AG04450 (cell line): ENCODE measurements at regions not wholly inside any gene's neighbourhood (a gene's known extent, or its start where the extent isn't known, plus 50 kb on each side); places are given as distances from the start of the nearest gene placed in this dataset.

Experiments used
- CTCF ChIA-PET: fragments of 300-600, 350-600 bp; formaldehyde crosslinking; extraction: SDS; loops from one replicate; lab custom pipeline; 2022; ENCODE audit warnings: antibody characterized with exemption, inconsistent platforms; lab: Charles Lee
- POLR2A ChIA-PET: fragments of 350-600 bp; formaldehyde crosslinking; extraction: SDS; loops from one replicate; lab custom pipeline; 2021; ENCODE audit warnings: antibody characterized with exemption, inconsistent platforms; lab: Yijun Ruan, JAX
- DNase-seq: peaks from one replicate; pipeline ENCODE4 v3.0.0-alpha.2; 2011; ENCODE audit warnings: low read depth, low spot score
- H3K27ac ChIP-seq: one replicate; pipeline ENCODE4 v1.5.1; 2012; ENCODE audit warnings: low read depth, low read length, control low read depth
- H3K27me3 ChIP-seq: one replicate; pipeline ENCODE4 v1.6.0; 2012; ENCODE audit warnings: low read length; ENCODE audit not compliant: control insufficient read depth, insufficient read depth
- H3K4me3 ChIP-seq: 2 replicates; pipeline ENCODE4 v1.5.1; 2011; ENCODE audit warnings: mild to moderate bottlenecking, low read depth, low read length, control low read depth
- H3K9me3 ChIP-seq: 2 replicates; pipeline ENCODE4 v1.5.1; 2012; ENCODE audit warnings: low read length; ENCODE audit not compliant: control insufficient read depth, insufficient read depth
- CTCF ChIP-seq: IDR thresholded peaks from 2 replicates; pipeline ENCODE4 v1.5.1; 2011; ENCODE audit warnings: low read depth, low read length, control low read depth, inconsistent platforms

GRCh38 chr2:200733713-200734198 is 78.0 kb upstream of the BZW1 start:
- POLR2A ChIA-PET: no interaction called here
- H3K9me3 ChIP-seq: no peaks in the 10 kb centered on the region
- CTCF ChIA-PET: interaction anchor here (1.1 to 5.3 kb wide), 4 partner anchors 10 to 158 kb away, joined by 5 to 129 read pairs (median 51); no protein-coding TSS in a partner anchor
- no peak overlapping the region for H3K27ac ChIP-seq
- peaks cover 20% of the 10 kb centered on the region for H3K27me3 ChIP-seq
- no peak for DNase-seq
- no peak for TF ChIP-seq CTCF
- H3K4me3 ChIP-seq: no peak overlapping the region

DNA sequence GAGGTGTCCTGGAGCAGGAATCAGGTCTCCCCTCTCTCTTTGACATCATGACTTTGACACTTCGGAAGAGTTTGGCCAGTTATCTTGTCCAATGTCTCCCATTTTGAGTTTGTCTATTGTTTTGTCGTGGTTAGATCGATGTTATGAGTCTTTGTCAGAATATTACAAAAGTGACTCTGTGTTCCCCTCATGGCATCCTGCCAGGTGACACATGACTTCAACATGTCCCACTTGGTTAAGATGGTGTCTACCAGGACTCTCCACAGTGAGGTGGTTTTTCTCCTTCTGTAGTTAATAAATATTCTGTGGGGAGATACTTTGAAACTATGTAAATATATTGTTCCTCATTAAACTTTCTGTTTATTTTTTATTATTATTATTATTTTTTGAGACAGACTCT is 76.6 kb upstream of the BZW1 start:
- DNase-seq: no peak
- POLR2A ChIA-PET: interaction anchor here (0.6 to 1.4 kb wide), 3 partner anchors 13 to 91 kb away, joined by 3 to 5 read pairs (median 5); no protein-coding TSS in a partner anchor
- H3K9me3 ChIP-seq: no peaks in the 10 kb centered on the region
- H3K4me3 ChIP-seq: no peak overlapping the region
- CTCF ChIA-PET: interaction anchor here (0.6 to 5.3 kb wide), 25 partner anchors 11 to 761 kb away, joined by 3 to 129 read pairs (median 4); no protein-coding TSS in a partner anchor
- no peak for TF ChIP-seq CTCF
- no peak overlapping the region for H3K27ac ChIP-seq
- H3K27me3 ChIP-seq: peaks cover 18% of the 10 kb centered on the region

- Histone ChIP-seq H3K9me3 (no peaks in the 10 kb centered on the region), H3K27me3 (peaks cover 8% of the 10 kb centered on the region), H3K4me3 (no peak overlapping the region), H3K27ac (no peak overlapping the region)
- no peak for DNase-seq
- CTCF ChIA-PET: interaction anchor here (0.6 to 5.3 kb wide), 16 partner anchors 11 to 782 kb away, joined by 3 to 129 read pairs (median 4); no protein-coding TSS in a partner anchor
- POLR2A ChIA-PET: interaction anchor here (0.6 to 1.0 kb wide), 4 partner anchors 11 to 352 kb away, joined by 3 to 7 read pairs (median 4); no protein-coding TSS in a partner anchor
- TF ChIP-seq CTCF: no peak
Measured at GRCh38 chr2:200736646-200737274, 75.0 kb upstream of the BZW1 start.

GRCh38 chr2:200737585-200737984 is 74.1 kb upstream of the BZW1 start:
- CTCF ChIA-PET: interaction anchor here (0.9 to 5.3 kb wide), 5 partner anchors 10 to 33 kb away, joined by 3 to 129 read pairs (median 45); no protein-coding TSS in a partner anchor
- no peak for TF ChIP-seq CTCF
- POLR2A ChIA-PET: interaction anchor here (1.0 kb wide), 1 partner anchor 73 kb away, joined by 5 read pairs; no protein-coding TSS in a partner anchor
- no peak overlapping the region for H3K4me3 ChIP-seq
- H3K27ac ChIP-seq: no peak overlapping the region
- no peak for DNase-seq
- no peaks in the 10 kb centered on the region for H3K9me3 ChIP-seq
- H3K27me3 ChIP-seq: peaks cover 4% of the 10 kb centered on the region

DNA sequence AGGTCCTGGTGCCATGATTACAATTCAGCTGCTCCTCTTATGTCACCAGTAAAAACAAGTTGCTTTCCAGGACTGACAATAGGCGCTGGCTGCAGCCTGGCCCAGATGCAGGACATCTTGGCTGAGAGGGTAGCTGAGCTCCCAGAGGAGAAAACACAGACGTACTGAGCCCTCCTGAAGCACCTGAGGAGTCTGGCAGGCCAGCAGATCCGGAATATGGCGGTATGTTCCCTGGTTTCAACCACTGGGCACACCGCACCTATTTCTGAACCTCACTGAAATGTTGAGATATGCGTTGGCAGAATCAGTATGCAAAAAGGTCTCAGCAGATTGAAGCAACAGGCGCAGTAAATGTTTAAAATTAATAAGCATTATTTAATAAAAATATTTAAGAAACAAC is 73.1 kb upstream of the BZW1 start:
- no peak for TF ChIP-seq CTCF
- ChIA-PET CTCF (interaction anchor here (3.5 kb wide), 1 partner anchor 26 kb away, joined by 22 read pairs; no protein-coding TSS in a partner anchor), POLR2A (no interaction called here)
- Histone ChIP-seq H3K9me3 (no peaks in the 10 kb centered on the region), H3K27me3 (peaks cover 4% of the 10 kb centered on the region), H3K27ac (no peak overlapping the region), H3K4me3 (no peak overlapping the region)
- DNase-seq: no peak
